Breast epithelium (tissue), 4 donors: ENCODE measurements at regions not wholly inside any gene's neighbourhood (a gene's known extent, or its start where the extent isn't known, plus 50 kb on each side); places are given as distances from the start of the nearest gene placed in this dataset.

Source experiments
- DNase-seq, 2 donors: peaks; one replicate each; pipeline ENCODE4 v3.0.0-alpha.2; 2019; ENCODE audit warnings: low spot score in 2 of 2
- H3K27ac ChIP-seq, 2 donors: fragments of 200-600 bp; sonication (generic) in 1 of 2; one replicate each; pipeline ENCODE4 v1.5.1; 2016 to 2019; ENCODE audit warnings: mild to moderate bottlenecking in 1 of 2
- H3K27me3 ChIP-seq, 2 donors: fragments of 200-600 bp; sonication (generic) in 1 of 2; one replicate each; pipeline versions ENCODE4 v1.5.1 to v1.6.0; 2017 to 2019; ENCODE audit warnings: control low read depth in 1 of 2, mild to moderate bottlenecking in 1 of 2
- H3K36me3 ChIP-seq: fragments of 200-600 bp; one replicate; pipeline ENCODE4 v1.5.1; 2019
- H3K4me1 ChIP-seq, 2 donors: fragments of 200-600 bp; sonication (generic); one replicate each; pipeline ENCODE4 v1.5.1; 2016 to 2019; ENCODE audit warnings: control low read depth in 1 of 2
- H3K4me3 ChIP-seq, 3 donors: fragments of 200-600 bp; sonication (generic); 1 replicate in 2 of 3; 2 replicates in 1 of 3; pipeline ENCODE4 v1.5.1; 2016 to 2019; ENCODE audit warnings: mild to moderate bottlenecking in 3 of 3, moderate library complexity in 2 of 3
- H3K9me3 ChIP-seq, 2 donors: fragments of 200-600 bp; sonication (generic) in 1 of 2; one replicate each; pipeline ENCODE4 v1.5.1; 2016 to 2019; ENCODE audit warnings: control low read depth in 1 of 2
- POLR2A ChIP-seq: fragments of 450-650 bp; IDR thresholded peaks from one replicate; pipeline ENCODE4 v1.6.1; 2016; ENCODE audit warnings: antibody characterized with exemption, mild to moderate bottlenecking, moderate library complexity
- POLR2AphosphoS5 ChIP-seq, 3 donors: sonication (generic); formaldehyde crosslinking; IDR thresholded peaks; one replicate each; pipeline ENCODE4 v1.6.1; 2017; ENCODE audit warnings: antibody characterized with exemption in 3 of 3
- intact Hi-C: fragments of 100-400 bp; cut with DNase I; formaldehyde crosslinking; loops from one replicate; pipeline ENCODE4 v1.15.1; 2023; ENCODE audit warnings: low total_unique reads
- TF ChIP-seq, protein P1 (sequence below), 3 donors: fragments of 450-650 bp; IDR thresholded peaks; one replicate each; pipeline ENCODE4 v1.5.1; 2016 to 2017; ENCODE audit warnings: antibody characterized with exemption in 3 of 3, mild to moderate bottlenecking in 3 of 3, moderate library complexity in 3 of 3

DNA sequence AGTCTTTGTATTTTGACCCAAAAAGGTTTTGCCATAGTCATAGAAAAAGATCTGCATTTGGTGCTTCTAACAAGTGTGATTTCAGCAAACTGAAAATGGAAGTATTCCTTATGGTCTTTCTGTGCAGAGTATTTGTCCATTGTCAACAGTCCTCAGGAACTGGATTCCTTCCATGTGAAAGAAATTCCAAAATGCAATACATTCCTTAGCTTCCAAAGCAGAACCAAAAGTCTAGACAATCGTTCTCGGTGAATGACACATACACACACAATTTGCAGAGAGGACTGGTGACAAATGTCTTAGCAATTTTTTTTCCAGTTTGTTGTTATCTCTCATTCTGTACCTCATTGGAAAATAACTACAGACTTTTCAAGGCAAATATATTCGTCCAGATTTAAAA is 562.2 kb upstream of the SLIT2 start:
- no peak overlapping the region for H3K27ac ChIP-seq
- TF ChIP-seq POLR2A (no peak), POLR2AphosphoS5 (IDR thresholded peaks at IDR 0.05) (no peak)
- TF ChIP-seq, protein P1, sequence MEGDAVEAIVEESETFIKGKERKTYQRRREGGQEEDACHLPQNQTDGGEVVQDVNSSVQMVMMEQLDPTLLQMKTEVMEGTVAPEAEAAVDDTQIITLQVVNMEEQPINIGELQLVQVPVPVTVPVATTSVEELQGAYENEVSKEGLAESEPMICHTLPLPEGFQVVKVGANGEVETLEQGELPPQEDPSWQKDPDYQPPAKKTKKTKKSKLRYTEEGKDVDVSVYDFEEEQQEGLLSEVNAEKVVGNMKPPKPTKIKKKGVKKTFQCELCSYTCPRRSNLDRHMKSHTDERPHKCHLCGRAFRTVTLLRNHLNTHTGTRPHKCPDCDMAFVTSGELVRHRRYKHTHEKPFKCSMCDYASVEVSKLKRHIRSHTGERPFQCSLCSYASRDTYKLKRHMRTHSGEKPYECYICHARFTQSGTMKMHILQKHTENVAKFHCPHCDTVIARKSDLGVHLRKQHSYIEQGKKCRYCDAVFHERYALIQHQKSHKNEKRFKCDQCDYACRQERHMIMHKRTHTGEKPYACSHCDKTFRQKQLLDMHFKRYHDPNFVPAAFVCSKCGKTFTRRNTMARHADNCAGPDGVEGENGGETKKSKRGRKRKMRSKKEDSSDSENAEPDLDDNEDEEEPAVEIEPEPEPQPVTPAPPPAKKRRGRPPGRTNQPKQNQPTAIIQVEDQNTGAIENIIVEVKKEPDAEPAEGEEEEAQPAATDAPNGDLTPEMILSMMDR (IDR thresholded peaks at IDR 0.05): no peak
- no peak for DNase-seq
- intact Hi-C loops: no loop called here
- H3K4me1 ChIP-seq: no peaks in the 10 kb centered on the region
- no peaks in the 10 kb centered on the region for H3K9me3 ChIP-seq
- H3K36me3 ChIP-seq: no peaks in the 10 kb centered on the region
- H3K27me3 ChIP-seq: no peaks in the 10 kb centered on the region
- no peak overlapping the region for H3K4me3 ChIP-seq

DNA sequence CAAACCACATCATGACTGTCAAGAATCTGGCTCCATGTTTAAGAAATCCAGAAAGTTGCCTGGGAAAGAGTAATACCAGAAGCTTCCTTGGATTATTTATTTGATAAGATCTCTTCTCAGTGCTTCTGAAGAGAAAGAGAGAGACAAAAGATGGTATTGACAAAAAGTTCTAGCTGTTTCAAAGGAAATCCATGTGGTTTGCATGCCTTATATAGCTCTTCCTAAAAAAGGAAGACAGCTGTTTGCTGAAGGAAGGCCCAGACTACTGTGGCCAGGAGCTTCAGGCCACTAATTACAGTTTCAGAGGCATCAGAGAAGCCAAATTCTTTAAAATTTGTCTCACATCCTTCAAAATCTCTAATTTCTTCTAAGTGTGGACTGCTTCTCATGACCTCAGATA is 565.2 kb upstream of the SLIT2 start:
- no peaks in the 10 kb centered on the region for H3K36me3 ChIP-seq
- DNase-seq: no peak
- no peaks in the 10 kb centered on the region for H3K27me3 ChIP-seq
- no peaks in the 10 kb centered on the region for H3K9me3 ChIP-seq
- intact Hi-C loops: no loop called here
- H3K4me3 ChIP-seq: no peak overlapping the region
- TF ChIP-seq POLR2AphosphoS5 (IDR thresholded peaks at IDR 0.05) (no peak), POLR2A (no peak)
- TF ChIP-seq, protein P1 (IDR thresholded peaks at IDR 0.05): no peak
- no peaks in the 10 kb centered on the region for H3K4me1 ChIP-seq
- no peak overlapping the region for H3K27ac ChIP-seq

DNA sequence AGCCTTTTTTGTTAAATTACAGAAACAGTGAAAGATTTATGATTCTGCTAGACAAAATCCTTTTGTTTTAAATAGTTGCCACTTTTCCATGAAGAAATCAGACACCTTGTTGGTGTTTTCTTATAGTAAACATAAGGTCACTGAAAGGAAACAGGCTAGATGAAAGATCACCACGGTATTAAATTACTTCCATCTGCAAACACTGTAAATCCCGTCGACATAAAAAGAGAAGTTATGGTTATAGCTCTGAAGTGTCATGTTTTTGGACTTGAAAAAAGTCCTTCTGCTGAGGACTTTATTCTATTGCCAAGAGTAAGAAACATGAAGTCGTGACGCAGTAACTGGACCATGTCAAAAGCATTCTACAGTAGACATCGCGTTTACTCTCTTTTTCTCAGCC is 567.6 kb upstream of the SLIT2 start:
- Histone ChIP-seq H3K4me3 (no peak overlapping the region), H3K27me3 (no peaks in the 10 kb centered on the region), H3K4me1 (no peaks in the 10 kb centered on the region), H3K27ac (no peak overlapping the region), H3K9me3 (no peaks in the 10 kb centered on the region), H3K36me3 (no peaks in the 10 kb centered on the region)
- TF ChIP-seq POLR2AphosphoS5 (IDR thresholded peaks at IDR 0.05) (no peak), POLR2A (no peak)
- TF ChIP-seq, protein P1 (IDR thresholded peaks at IDR 0.05): no peak
- DNase-seq: no peak
- intact Hi-C loops: no loop called here

DNA sequence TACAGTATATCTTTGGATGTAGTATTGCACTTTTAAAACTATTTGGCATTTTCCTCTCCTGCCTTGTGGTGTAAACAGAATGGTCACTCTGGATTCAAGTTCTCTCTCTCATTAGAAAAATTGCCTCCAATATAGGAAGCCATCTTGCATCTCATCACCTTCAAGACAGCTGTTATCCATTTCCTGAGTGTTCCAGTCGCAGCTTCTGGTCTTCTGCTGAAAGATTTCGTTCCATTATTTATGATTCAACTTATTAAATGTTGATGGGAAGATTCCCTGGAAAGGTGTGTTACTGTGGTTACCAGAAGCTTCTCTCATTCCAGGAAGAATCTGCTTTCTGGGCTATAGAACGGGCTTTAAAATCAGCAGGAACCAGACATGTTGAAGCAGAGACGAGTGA is 568.3 kb upstream of the SLIT2 start:
- Histone ChIP-seq H3K27me3 (no peaks in the 10 kb centered on the region), H3K27ac (no peak overlapping the region), H3K4me1 (no peaks in the 10 kb centered on the region)

DNA sequence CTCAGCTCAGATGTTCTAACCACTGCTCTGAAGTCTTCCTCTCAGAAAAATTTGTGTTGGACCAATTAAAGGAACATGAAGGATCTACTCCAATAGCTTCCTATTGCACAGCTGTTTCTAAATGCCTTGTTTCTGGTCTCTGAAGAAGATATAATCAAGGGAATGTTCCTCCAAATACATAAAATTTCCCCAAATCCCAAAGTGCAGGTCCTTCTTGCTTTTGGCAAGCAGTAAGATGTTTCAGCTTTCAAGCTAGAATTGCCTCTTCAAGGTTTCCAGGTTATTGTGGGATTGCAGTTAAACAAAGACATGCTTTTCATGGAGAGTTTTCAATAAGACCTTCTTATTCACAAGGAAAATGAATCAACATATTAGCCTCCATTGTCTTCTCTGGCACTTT is 574.5 kb upstream of the SLIT2 start:
- TF ChIP-seq POLR2A (no peak), POLR2AphosphoS5 (IDR thresholded peaks at IDR 0.05) (no peak)
- TF ChIP-seq, protein P1 (IDR thresholded peaks at IDR 0.05): no peak
- DNase-seq: no peak

More for the DNA sequence above, 568.3 kb upstream of the SLIT2 start:
- no peaks in the 10 kb centered on the region for H3K36me3 ChIP-seq
- no peak for DNase-seq
- intact Hi-C loops: no loop called here
- TF ChIP-seq POLR2AphosphoS5 (IDR thresholded peaks at IDR 0.05) (no peak), POLR2A (no peak)
- TF ChIP-seq, protein P1 (IDR thresholded peaks at IDR 0.05): no peak
- H3K4me3 ChIP-seq: no peak overlapping the region
- no peaks in the 10 kb centered on the region for H3K9me3 ChIP-seq

More for the DNA sequence above, 574.5 kb upstream of the SLIT2 start:
- no peaks in the 10 kb centered on the region for H3K27me3 ChIP-seq
- intact Hi-C loops: no loop called here
- no peak overlapping the region for H3K4me3 ChIP-seq
- H3K9me3 ChIP-seq: peaks cover 0 to 3% of the 10 kb centered on the region in 2 donors
- no peaks in the 10 kb centered on the region for H3K36me3 ChIP-seq
- no peaks in the 10 kb centered on the region for H3K4me1 ChIP-seq
- H3K27ac ChIP-seq: no peak overlapping the region
